Osteoblast (primary cell): ENCODE measurements at regions not wholly inside any gene's neighbourhood (a gene's known extent, or its start where the extent isn't known, plus 50 kb on each side); places are given as distances from the start of the nearest gene placed in this dataset.

ENCODE experiments used
- DNase-seq: peaks from one replicate; pipeline ENCODE4 v3.0.0; 2011; ENCODE audit warnings: low spot score, mixed read lengths; ENCODE audit not compliant: insufficient read length; ENCODE audit errors: missing footprints
- H2AFZ ChIP-seq: 2 replicates; pipeline ENCODE4 v1.6.0; 2011; ENCODE audit warnings: mild to moderate bottlenecking, low read length
- H3K27ac ChIP-seq: 2 replicates; pipeline ENCODE4 v1.5.1; 2011; ENCODE audit warnings: mild to moderate bottlenecking, low read depth, low read length, moderate library complexity
- H3K27me3 ChIP-seq: 2 replicates; pipeline ENCODE4 v1.6.0; 2012; ENCODE audit warnings: mild to moderate bottlenecking, control low read depth, inconsistent platforms, low read length, moderate library complexity; ENCODE audit not compliant: insufficient read depth
- H3K36me3 ChIP-seq: 2 replicates; pipeline ENCODE4 v1.5.1; 2011; ENCODE audit warnings: mild to moderate bottlenecking, low read length, control low read depth, moderate library complexity; ENCODE audit not compliant: insufficient read depth
- H3K4me1 ChIP-seq: 2 replicates; pipeline ENCODE4 v1.5.1; 2011; ENCODE audit warnings: mild to moderate bottlenecking, low read length, control low read depth, moderate library complexity; ENCODE audit not compliant: insufficient read depth
- H3K4me2 ChIP-seq: 2 replicates; pipeline ENCODE4 v1.6.0; 2011; ENCODE audit warnings: mild to moderate bottlenecking, low read length; ENCODE audit not compliant: insufficient read depth
- H3K4me3 ChIP-seq: fragments of 200-600 bp; sonication (generic); 3 replicates; pipeline ENCODE4 v1.5.1; 2012; ENCODE audit warnings: mild to moderate bottlenecking, low read length, inconsistent platforms; ENCODE audit not compliant: insufficient read depth
- H3K79me2 ChIP-seq: 2 replicates; pipeline ENCODE4 v1.6.0; 2012; ENCODE audit warnings: mild to moderate bottlenecking, low read length, control low read depth, inconsistent platforms; ENCODE audit not compliant: insufficient read depth
- H3K9me3 ChIP-seq: 2 replicates; pipeline ENCODE4 v1.5.1; 2011; ENCODE audit warnings: low read depth, low read length, control low read depth
- H4K20me1 ChIP-seq: 2 replicates; pipeline ENCODE4 v1.6.0; 2012; ENCODE audit warnings: mild to moderate bottlenecking, low read length, control low read depth; ENCODE audit not compliant: insufficient read depth
- CTCF ChIP-seq: IDR thresholded peaks from 2 replicates; pipeline ENCODE4 v1.5.1; 2011; ENCODE audit warnings: mild to moderate bottlenecking, low read depth, low read length, moderate library complexity; ENCODE audit errors: extremely low read depth

GRCh38 chr6:53985366-53985765 lies 125.9 kb upstream of the MLIP start:
- Histone ChIP-seq H3K36me3 (no peaks in the 10 kb centered on the region), H3K79me2 (no peaks in the 10 kb centered on the region), H3K4me2 (peak overlapping the region; percentile 70), H4K20me1 (no peaks in the 10 kb centered on the region), H3K4me1 (peaks cover 42% of the 10 kb centered on the region), H3K27ac (peak overlapping the region; percentile 84), H3K27me3 (no peaks in the 10 kb centered on the region), H3K9me3 (no peaks in the 10 kb centered on the region), H3K4me3 (peak overlapping the region; percentile 15), H2AFZ (peak overlapping the region; percentile 67)
- no peak for TF ChIP-seq CTCF
- no peak for DNase-seq

- Histone ChIP-seq H3K9me3 (no peaks in the 10 kb centered on the region), H3K4me2 (peak overlapping the region; percentile 23), H2AFZ (no peak overlapping the region), H3K79me2 (no peaks in the 10 kb centered on the region), H3K36me3 (no peaks in the 10 kb centered on the region), H3K4me3 (no peak overlapping the region), H3K27ac (no peak overlapping the region), H3K4me1 (peaks cover 42% of the 10 kb centered on the region), H3K27me3 (no peaks in the 10 kb centered on the region), H4K20me1 (no peaks in the 10 kb centered on the region)
- TF ChIP-seq CTCF: peak; percentile 91
- no peak for DNase-seq
Observed at GRCh38 chr6:53986165-53986720, 125.0 kb upstream of the MLIP start.

- Histone ChIP-seq H3K36me3 (no peaks in the 10 kb centered on the region), H3K4me3 (no peak overlapping the region), H4K20me1 (no peaks in the 10 kb centered on the region), H3K4me1 (peaks cover 42% of the 10 kb centered on the region), H3K27me3 (no peaks in the 10 kb centered on the region), H3K4me2 (no peak overlapping the region), H3K79me2 (no peaks in the 10 kb centered on the region), H2AFZ (peak overlapping the region; percentile 31), H3K27ac (no peak overlapping the region), H3K9me3 (no peaks in the 10 kb centered on the region)
- TF ChIP-seq CTCF: no peak
- DNase-seq: no peak
Observed at GRCh38 chr6:53986721-53987521, 124.3 kb upstream of the MLIP start.

GRCh38 chr6:53987522-53987888 lies 123.7 kb upstream of the MLIP start:
- no peak for TF ChIP-seq CTCF
- Histone ChIP-seq H3K27ac (no peak overlapping the region), H3K79me2 (no peaks in the 10 kb centered on the region), H3K36me3 (no peaks in the 10 kb centered on the region), H3K4me2 (no peak overlapping the region), H3K4me1 (peaks cover 39% of the 10 kb centered on the region), H3K4me3 (no peak overlapping the region), H3K27me3 (no peaks in the 10 kb centered on the region), H2AFZ (no peak overlapping the region), H3K9me3 (no peaks in the 10 kb centered on the region), H4K20me1 (no peaks in the 10 kb centered on the region)
- no peak for DNase-seq
